HepG2 (cell line): ENCODE measurements at regions not wholly inside any gene's neighbourhood (a gene's known extent, or its start where the extent isn't known, plus 50 kb on each side); places are given as distances from the start of the nearest gene placed in this dataset.

Source experiments
- ADNP ChIP-seq: sonication (generic); formaldehyde crosslinking; IDR thresholded peaks from 2 replicates; pipeline ENCODE4 v1.4.0; 2020; ENCODE audit warnings: missing genetic modification reagents
- BATF2 ChIP-seq: sonication (generic); formaldehyde crosslinking; IDR thresholded peaks from 2 replicates; pipeline ENCODE4 v1.8.0; 2022; ENCODE audit warnings: mild to moderate bottlenecking, missing genetic modification reagents, moderate library complexity
- BORCS8-MEF2B ChIP-seq: sonication (generic); formaldehyde crosslinking; IDR thresholded peaks from 2 replicates; pipeline ENCODE4 v1.8.0; 2022; ENCODE audit warnings: mild to moderate bottlenecking, missing genetic modification reagents
- CENPX ChIP-seq: sonication (generic); formaldehyde crosslinking; IDR thresholded peaks from 2 replicates; pipeline ENCODE4 v1.9.0; 2021; ENCODE audit warnings: mild to moderate bottlenecking, missing genetic modification reagents, moderate library complexity
- CSRNP1 ChIP-seq: sonication (generic); formaldehyde crosslinking; IDR thresholded peaks from 2 replicates; pipeline ENCODE4 v1.8.1; 2023; ENCODE audit warnings: mild to moderate bottlenecking, missing genetic modification reagents
- DZIP1 ChIP-seq: sonication (generic); formaldehyde crosslinking; IDR thresholded peaks from 2 replicates; pipeline ENCODE4 v1.5.0; 2020; ENCODE audit warnings: mild to moderate bottlenecking, missing genetic modification reagents
- FOXK1 ChIP-seq: sonication (generic); formaldehyde crosslinking; IDR thresholded peaks from 2 replicates; pipeline ENCODE4 v1.4.0; 2020; ENCODE audit warnings: low read depth, missing genetic modification reagents, borderline replicate concordance
- HOMEZ ChIP-seq: IDR thresholded peaks from 2 replicates; pipeline ENCODE4 v1.6.1; 2016; ENCODE audit warnings: low read depth
- MBNL3 ChIP-seq: fragments of 250-450 bp; sonication (Bioruptor Pico); conservative IDR thresholded peaks from 2 replicates; pipeline ENCODE4 v1.8.0; 2022; ENCODE audit warnings: mild to moderate bottlenecking, inconsistent platforms
- RNF219 ChIP-seq: sonication (generic); formaldehyde crosslinking; IDR thresholded peaks from 2 replicates; pipeline ENCODE4 v1.5.0; 2020; ENCODE audit warnings: mild to moderate bottlenecking, missing genetic modification reagents
- SKIL ChIP-seq: sonication (generic); formaldehyde crosslinking; IDR thresholded peaks from 2 replicates; pipeline ENCODE4 v1.8.0; 2022; ENCODE audit warnings: missing genetic modification reagents, mild to moderate bottlenecking, moderate library complexity, borderline replicate concordance
- ZNF557 ChIP-seq: sonication (generic); formaldehyde crosslinking; IDR thresholded peaks from 2 replicates; pipeline ENCODE4 v1.4.0; 2020; ENCODE audit warnings: missing genetic modification reagents
- ZNF709 ChIP-seq: sonication (generic); formaldehyde crosslinking; IDR thresholded peaks from 2 replicates; pipeline ENCODE4 v1.5.0; 2020; ENCODE audit warnings: mild to moderate bottlenecking, missing genetic modification reagents
- ZNF713 ChIP-seq: sonication (generic); formaldehyde crosslinking; IDR thresholded peaks from 2 replicates; pipeline ENCODE4 v1.4.0; 2020; ENCODE audit warnings: mild to moderate bottlenecking, missing genetic modification reagents

- TF ChIP-seq SKIL (no peak), RNF219 (no peak), ZNF713 (CRISPR knock-in tag) (no peak), ADNP (CRISPR knock-in tag) (no peak), ZNF709 (CRISPR knock-in tag) (no peak), MBNL3 (no peak), CENPX (CRISPR knock-in tag) (no peak), BATF2 (CRISPR knock-in tag) (no peak), CSRNP1 (no peak), DZIP1 (CRISPR knock-in tag) (no peak), ZNF557 (CRISPR knock-in tag) (no peak), FOXK1 (CRISPR knock-in tag) (no peak), HOMEZ (CRISPR knock-in tag) (no peak), BORCS8-MEF2B (no peak)
Observed at GRCh38 chr1:213329406-213330008, 278.5 kb downstream of the RPS6KC1 start (continued).
